CD14-positive monocyte (primary cell): ENCODE measurements at regions not wholly inside any gene's neighbourhood (a gene's known extent, or its start where the extent isn't known, plus 50 kb on each side); places are given as distances from the start of the nearest gene placed in this dataset.

ENCODE experiments used
- DNase-seq, 3 donors: peaks; one replicate each; pipeline ENCODE4 v3.0.0-alpha.2; 2011 to 2022
- H2AFZ ChIP-seq: 2 replicates; pipeline ENCODE4 v1.6.0; 2012; ENCODE audit warnings: mild to moderate bottlenecking, low read depth, low read length, inconsistent platforms; ENCODE audit not compliant: insufficient read depth, poor library complexity, severe bottlenecking
- H3K27ac ChIP-seq, 2 donors: 1 replicate in 1 of 2; 2 replicates in 1 of 2; pipeline ENCODE4 v1.5.1; 2012 to 2013; ENCODE audit warnings: low read length in 2 of 2, control low read depth in 1 of 2, inconsistent platforms in 1 of 2, low read depth in 1 of 2, mild to moderate bottlenecking in 1 of 2
- H3K27me3 ChIP-seq, 2 donors: one replicate each; pipeline versions ENCODE4 v1.6.0 to v1.6.1; 2011 to 2013; ENCODE audit warnings: low read length in 2 of 2; ENCODE audit not compliant: control insufficient read depth in 2 of 2, insufficient read depth in 2 of 2
- H3K36me3 ChIP-seq, 2 donors: replicated peaks in 1 of 2; 1 replicate in 1 of 2; 2 replicates in 1 of 2; pipeline versions ENCODE4 v1.5.1 to v1.6.1; 2012 to 2013; ENCODE audit warnings: low read length in 2 of 2, control low read depth in 1 of 2, inconsistent platforms in 1 of 2, mild to moderate bottlenecking in 1 of 2; ENCODE audit not compliant: insufficient read depth in 2 of 2, control insufficient read depth in 1 of 2
- H3K4me1 ChIP-seq, 2 donors: 1 replicate in 1 of 2; 2 replicates in 1 of 2; pipeline versions ENCODE4 v1.5.1 to v1.6.1; 2012 to 2013; ENCODE audit warnings: low read length in 2 of 2, control low read depth in 1 of 2, inconsistent platforms in 1 of 2, mild to moderate bottlenecking in 1 of 2, moderate library complexity in 1 of 2; ENCODE audit not compliant: insufficient read depth in 2 of 2, control insufficient read depth in 1 of 2
- H3K4me2 ChIP-seq: replicated peaks from 2 replicates; pipeline ENCODE3; 2012; ENCODE audit warnings: low read length, moderate library complexity, mild to moderate bottlenecking; ENCODE audit not compliant: poor library complexity, severe bottlenecking; ENCODE audit errors: extremely low read depth
- H3K4me3 ChIP-seq, 3 experiments: fragments of 200-600 bp in 1 of 3; sonication (generic) in 1 of 3; replicated peaks in 1 of 3; 1 replicate in 2 of 3; 2 replicates in 1 of 3; pipeline ENCODE4 v1.5.1; 2011 to 2013; ENCODE audit warnings: low read length in 3 of 3, mild to moderate bottlenecking in 3 of 3, control low read depth in 2 of 3, low read depth in 2 of 3, inconsistent platforms in 1 of 3, moderate library complexity in 1 of 3
- H3K79me2 ChIP-seq: 2 replicates; pipeline ENCODE4 v1.6.0; 2012; ENCODE audit warnings: mild to moderate bottlenecking, control low read depth, inconsistent platforms, low read length, moderate library complexity; ENCODE audit not compliant: insufficient read depth
- H3K9ac ChIP-seq: 2 replicates; pipeline ENCODE4 v1.6.0; 2017; ENCODE audit warnings: low read length, mild to moderate bottlenecking; ENCODE audit not compliant: insufficient read depth, poor library complexity, severe bottlenecking
- H3K9me3 ChIP-seq, 2 donors: replicated peaks in 1 of 2; 1 replicate in 1 of 2; 2 replicates in 1 of 2; pipeline versions ENCODE4 v1.5.1 to v1.6.1; 2012 to 2013; ENCODE audit warnings: low read length in 2 of 2, control low read depth in 1 of 2; ENCODE audit not compliant: control insufficient read depth in 1 of 2, insufficient read depth in 1 of 2
- H4K20me1 ChIP-seq: 2 replicates; pipeline ENCODE4 v1.6.0; 2012; ENCODE audit warnings: mild to moderate bottlenecking, low read length, control low read depth, moderate library complexity; ENCODE audit not compliant: insufficient read depth
- H3K27ac Mint-ChIP-seq, 7 donors: one replicate each; pipeline ENCODE4 v1.8.0; 2020; ENCODE audit warnings: mild to moderate bottlenecking in 7 of 7, mixed read lengths in 7 of 7, moderate library complexity in 6 of 7, inconsistent platforms in 2 of 7
- H3K27me3 Mint-ChIP-seq, 3 donors: one replicate each; pipeline ENCODE4 v1.8.0; 2021 to 2022; ENCODE audit warnings: low read depth in 3 of 3, mild to moderate bottlenecking in 3 of 3, mixed read lengths in 3 of 3, moderate library complexity in 3 of 3, inconsistent platforms in 1 of 3
- H3K36me3 Mint-ChIP-seq, 2 donors: one replicate each; pipeline ENCODE4 v1.8.0; 2020; ENCODE audit warnings: mixed read lengths in 2 of 2, inconsistent platforms in 1 of 2, mild to moderate bottlenecking in 1 of 2
- H3K4me1 Mint-ChIP-seq: one replicate; pipeline ENCODE4 v1.8.0; 2020; ENCODE audit warnings: mild to moderate bottlenecking, mixed read lengths
- H3K4me3 Mint-ChIP-seq, 2 donors: one replicate each; pipeline ENCODE4 v1.8.0; 2020; ENCODE audit warnings: mild to moderate bottlenecking in 2 of 2, mixed read lengths in 2 of 2, moderate library complexity in 1 of 2
- H3K9me3 Mint-ChIP-seq, 7 donors: one replicate each; pipeline ENCODE4 v1.8.0; 2020 to 2022; ENCODE audit warnings: mixed read lengths in 7 of 7, mild to moderate bottlenecking in 6 of 7, moderate library complexity in 6 of 7, inconsistent platforms in 2 of 7
- CTCF ChIP-seq: fragments of 200-600 bp; IDR thresholded peaks from one replicate; pipeline ENCODE4 v1.8.0; 2022; ENCODE audit warnings: antibody characterized with exemption, mild to moderate bottlenecking
- WGBS: methylation state at CpG from one replicate; pipeline ENCODE4 v1.1.5; 2013; ENCODE audit warnings: missing lambda C conversion rate; ENCODE audit not compliant: insufficient coverage; 5-methylcytosine and 5-hydroxymethylcytosine counted together
- intact Hi-C, 2 donors: fragments of 100-400 bp; cut with micrococcal nuclease; formaldehyde crosslinking; loops; one replicate each; pipeline versions ENCODE4 v1.15.0 to v1.15.1; 2023

- Histone ChIP-seq H3K27me3 (no peaks in the 10 kb centered on the region), H3K4me2 (no peak overlapping the region), H3K9ac (no peak overlapping the region), H3K79me2 (no peaks in the 10 kb centered on the region), H4K20me1 (no peaks in the 10 kb centered on the region), H2AFZ (no peak overlapping the region), H3K27ac (no peak overlapping the region), H3K4me3 (no peak overlapping the region), H3K9me3 (peaks cover 0 to 1% of the 10 kb centered on the region in 2 donors), H3K4me1 (no peaks in the 10 kb centered on the region), H3K36me3 (no peaks in the 10 kb centered on the region)
- intact Hi-C loops = no loop called here
- WGBS = no CpG with 5 or more reads among the region's 1 CpG
- Mint-ChIP-seq H3K4me3 (no peak overlapping the region), H3K27ac (no peak overlapping the region), H3K36me3 (no peaks in the 10 kb centered on the region), H3K4me1 (no peaks in the 10 kb centered on the region), H3K9me3 (peaks cover 0 to 3% (median 0%) of the 10 kb centered on the region in 7 donors), H3K27me3 (peaks cover 0 to 2% (median 0%) of the 10 kb centered on the region in 3 donors)
- no peak for DNase-seq
- no peak for TF ChIP-seq CTCF
Measured at GRCh38 chr11:25180187-25180586, 683.3 kb downstream of the LUZP2 start.

GRCh38 chr11:25183411-25183810, 686.6 kb downstream of the LUZP2 start:
- Histone ChIP-seq H3K9me3 (no peaks in the 10 kb centered on the region), H3K4me1 (no peaks in the 10 kb centered on the region), H3K27ac (no peak overlapping the region), H3K36me3 (no peaks in the 10 kb centered on the region), H3K4me2 (no peak overlapping the region), H3K4me3 (no peak overlapping the region), H4K20me1 (no peaks in the 10 kb centered on the region), H2AFZ (no peak overlapping the region), H3K79me2 (no peaks in the 10 kb centered on the region), H3K9ac (no peak overlapping the region), H3K27me3 (no peaks in the 10 kb centered on the region)
- H3K27ac Mint-ChIP-seq = no peak overlapping the region
- H3K4me1 Mint-ChIP-seq = no peaks in the 10 kb centered on the region
- H3K9me3 Mint-ChIP-seq = no peaks in the 10 kb centered on the region
- peaks cover 0 to 2% (median 0%) of the 10 kb centered on the region in 3 donors for H3K27me3 Mint-ChIP-seq
- intact Hi-C loops = no loop called here
- no peak overlapping the region for H3K4me3 Mint-ChIP-seq
- no peaks in the 10 kb centered on the region for H3K36me3 Mint-ChIP-seq
- no CpG with 5 or more reads among the region's 1 CpG for WGBS
- TF ChIP-seq CTCF = no peak
- DNase-seq = no peak
